ENCODE measurements at regions not wholly inside any gene's neighbourhood (a gene's known extent, or its start where the extent isn't known, plus 50 kb on each side); places are given as distances from the start of the nearest gene placed in this dataset.
"Not testable (repeated sequence)": the region's sequence is repeated elsewhere in the genome, so short reads cannot be mapped to it uniquely, and the experiment has no call there.

- peak overlapping the region; percentile 32 for H3K27ac ChIP-seq (ENCODE audit: insufficient read depth, low read length)
- H4K20me1 ChIP-seq (ENCODE audit: control insufficient read depth, extremely low read depth, insufficient read depth, low read length), result no peaks in the 10 kb centered on the region
- no peaks in the 10 kb centered on the region for H3K36me3 ChIP-seq (ENCODE audit: control insufficient read depth, insufficient read depth, low read length)
- TF ChIP-seq EZH2 (IDR thresholded peaks at IDR 0.05; ENCODE audit: low read length, missing control alignments) (no peak), CTCF (conservative IDR thresholded peaks at IDR 0.05 in 1 of 2, IDR thresholded peaks at IDR 0.05 in 1 of 2; ENCODE audit: low read depth in 1 of 2, low read length in 2 of 2) (no peak)
- H3K27me3 ChIP-seq (ENCODE audit: control insufficient read depth, insufficient read depth, low read length), result no peaks in the 10 kb centered on the region
- DNase-seq (ENCODE audit: low read depth in 2 of 2), result peak; percentile 70 to 79
- peak overlapping the region; percentile 37 for H3K4me2 ChIP-seq (ENCODE audit: extremely low read depth, insufficient read depth, low read length)
- peaks cover 9% of the 10 kb centered on the region for H3K4me1 ChIP-seq (ENCODE audit: control insufficient read depth, extremely low read depth, insufficient read depth, low read length)
- H3K9me3 ChIP-seq (ENCODE audit: control insufficient read depth, insufficient read depth, low read depth, low read length), result no peaks in the 10 kb centered on the region
- H2AFZ ChIP-seq (ENCODE audit: low read length), result no peak overlapping the region
- H3K79me2 ChIP-seq (ENCODE audit: control insufficient read depth, insufficient read depth, low read length), result no peaks in the 10 kb centered on the region
- H3K9ac ChIP-seq (ENCODE audit: insufficient read depth, low read length), result no peak overlapping the region
- no peak overlapping the region for H3K4me3 ChIP-seq (replicated peaks in 1 of 4; ENCODE audit: control extremely low read depth in 1 of 4, insufficient read depth in 1 of 4, low read depth in 3 of 4, low read length in 4 of 4)
These were observed 176.8 kb downstream of the PHLDA1 start for GRCh38 chr12:75854681-75855309.

- H3K4me2 ChIP-seq (ENCODE audit: extremely low read depth, insufficient read depth, low read length); H2AFZ ChIP-seq (ENCODE audit: low read length); H4K20me1 ChIP-seq (ENCODE audit: control insufficient read depth, extremely low read depth, insufficient read depth, low read length); H3K9ac ChIP-seq (ENCODE audit: insufficient read depth, low read length); H3K27me3 ChIP-seq (ENCODE audit: control insufficient read depth, insufficient read depth, low read length); H3K79me2 ChIP-seq (ENCODE audit: control insufficient read depth, insufficient read depth, low read length); H3K36me3 ChIP-seq (ENCODE audit: control insufficient read depth, insufficient read depth, low read length); DNase-seq (ENCODE audit: low read depth in 2 of 2); H3K27ac ChIP-seq (ENCODE audit: insufficient read depth, low read length); H3K9me3 ChIP-seq (ENCODE audit: control insufficient read depth, insufficient read depth, low read depth, low read length); H3K4me3 ChIP-seq (replicated peaks in 1 of 4; ENCODE audit: control extremely low read depth in 1 of 4, insufficient read depth in 1 of 4, low read depth in 3 of 4, low read length in 4 of 4): not testable (repeated sequence)
- peaks cover 14% of the 10 kb centered on the region for H3K4me1 ChIP-seq (ENCODE audit: control insufficient read depth, extremely low read depth, insufficient read depth, low read length)
These were observed 177.4 kb downstream of the PHLDA1 start for GRCh38 chr12:75854137-75854536.

GRCh38 chr12:75853626-75854025 lies 177.9 kb downstream of the PHLDA1 start:
- H3K9me3 ChIP-seq (ENCODE audit: control insufficient read depth, insufficient read depth, low read depth, low read length), result no peaks in the 10 kb centered on the region
- peaks cover 15% of the 10 kb centered on the region for H3K4me1 ChIP-seq (ENCODE audit: control insufficient read depth, extremely low read depth, insufficient read depth, low read length)
- no peak overlapping the region for H3K9ac ChIP-seq (ENCODE audit: insufficient read depth, low read length)
- H2AFZ ChIP-seq (ENCODE audit: low read length), result no peak overlapping the region
- no peak overlapping the region for H3K27ac ChIP-seq (ENCODE audit: insufficient read depth, low read length)
- no peaks in the 10 kb centered on the region for H3K36me3 ChIP-seq (ENCODE audit: control insufficient read depth, insufficient read depth, low read length)
- no peak overlapping the region for H3K4me2 ChIP-seq (ENCODE audit: extremely low read depth, insufficient read depth, low read length)
- DNase-seq (ENCODE audit: low read depth in 2 of 2), result peak in 1 of 2 donors; percentile 27
- H3K27me3 ChIP-seq (ENCODE audit: control insufficient read depth, insufficient read depth, low read length), result no peaks in the 10 kb centered on the region
- no peaks in the 10 kb centered on the region for H3K79me2 ChIP-seq (ENCODE audit: control insufficient read depth, insufficient read depth, low read length)
- no peaks in the 10 kb centered on the region for H4K20me1 ChIP-seq (ENCODE audit: control insufficient read depth, extremely low read depth, insufficient read depth, low read length)
- TF ChIP-seq CTCF (conservative IDR thresholded peaks at IDR 0.05 in 1 of 2, IDR thresholded peaks at IDR 0.05 in 1 of 2; ENCODE audit: low read depth in 1 of 2, low read length in 2 of 2) (no peak), EZH2 (IDR thresholded peaks at IDR 0.05; ENCODE audit: low read length, missing control alignments) (no peak)
- no peak overlapping the region for H3K4me3 ChIP-seq (replicated peaks in 1 of 4; ENCODE audit: control extremely low read depth in 1 of 4, insufficient read depth in 1 of 4, low read depth in 3 of 4, low read length in 4 of 4)
